GM23338 (cell line): ENCODE measurements at regions not wholly inside any gene's neighbourhood (a gene's known extent, or its start where the extent isn't known, plus 50 kb on each side); places are given as distances from the start of the nearest gene placed in this dataset.

ENCODE experiments used
- EZH2 ChIP-seq: fragments of 200-600 bp; sonication (generic); IDR thresholded peaks from one replicate; pipeline ENCODE4 v1.8.0; 2017; ENCODE audit warnings: antibody characterized with exemption, mild to moderate bottlenecking, low read depth; ENCODE audit not compliant: unreplicated experiment
- POLR2AphosphoS5 ChIP-seq: IDR thresholded peaks from 2 replicates; pipeline ENCODE4 v1.6.1; 2016; ENCODE audit warnings: antibody characterized with exemption, low read depth
- TF ChIP-seq, protein P1 (sequence below), 2 experiments: fragments of 200-600 bp in 1 of 2; sonication (generic) in 1 of 2; conservative IDR thresholded peaks; 2 replicates each; pipeline versions ENCODE4 v1.5.1 to v1.6.1; 2016 to 2017; ENCODE audit warnings: antibody characterized with exemption in 2 of 2, low read depth in 2 of 2, mild to moderate bottlenecking in 2 of 2, moderate library complexity in 1 of 2

DNA sequence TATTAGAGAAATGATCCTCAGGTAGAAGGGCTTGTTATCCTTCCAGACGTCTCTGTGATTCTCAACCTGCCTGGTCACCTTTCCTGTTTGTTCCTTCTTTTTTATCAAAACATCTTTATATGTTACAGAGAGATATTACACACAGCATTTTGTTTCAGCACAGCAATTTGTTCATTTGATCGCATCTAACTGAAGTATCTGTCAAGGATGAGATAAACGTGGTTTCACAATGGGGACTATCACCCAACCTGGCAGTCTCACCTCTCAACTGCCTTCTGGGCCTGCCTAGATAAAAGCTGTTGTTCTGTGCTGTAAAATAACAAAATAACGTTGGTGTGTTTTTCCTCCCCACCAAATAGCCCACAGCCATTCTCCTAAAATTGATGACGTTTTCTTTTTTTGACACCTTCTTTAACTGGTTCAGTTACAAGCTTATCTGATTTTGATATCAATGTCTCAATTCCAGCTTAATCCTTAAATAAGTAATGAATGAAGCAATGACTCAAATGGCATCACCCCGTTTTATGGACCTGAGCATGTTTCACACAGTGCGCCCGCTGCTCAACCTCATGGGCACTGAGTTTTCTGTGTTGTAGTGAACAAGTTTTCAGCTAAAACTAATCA, 367.9 kb upstream of the RUNX1 start:
- TF ChIP-seq, protein P1, sequence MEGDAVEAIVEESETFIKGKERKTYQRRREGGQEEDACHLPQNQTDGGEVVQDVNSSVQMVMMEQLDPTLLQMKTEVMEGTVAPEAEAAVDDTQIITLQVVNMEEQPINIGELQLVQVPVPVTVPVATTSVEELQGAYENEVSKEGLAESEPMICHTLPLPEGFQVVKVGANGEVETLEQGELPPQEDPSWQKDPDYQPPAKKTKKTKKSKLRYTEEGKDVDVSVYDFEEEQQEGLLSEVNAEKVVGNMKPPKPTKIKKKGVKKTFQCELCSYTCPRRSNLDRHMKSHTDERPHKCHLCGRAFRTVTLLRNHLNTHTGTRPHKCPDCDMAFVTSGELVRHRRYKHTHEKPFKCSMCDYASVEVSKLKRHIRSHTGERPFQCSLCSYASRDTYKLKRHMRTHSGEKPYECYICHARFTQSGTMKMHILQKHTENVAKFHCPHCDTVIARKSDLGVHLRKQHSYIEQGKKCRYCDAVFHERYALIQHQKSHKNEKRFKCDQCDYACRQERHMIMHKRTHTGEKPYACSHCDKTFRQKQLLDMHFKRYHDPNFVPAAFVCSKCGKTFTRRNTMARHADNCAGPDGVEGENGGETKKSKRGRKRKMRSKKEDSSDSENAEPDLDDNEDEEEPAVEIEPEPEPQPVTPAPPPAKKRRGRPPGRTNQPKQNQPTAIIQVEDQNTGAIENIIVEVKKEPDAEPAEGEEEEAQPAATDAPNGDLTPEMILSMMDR (conservative IDR thresholded peaks at IDR 0.05; ENCODE audit: low read depth in 2 of 2): no peak
- no peak for TF ChIP-seq EZH2
- no peak for TF ChIP-seq POLR2AphosphoS5
